ENCODE measurements at regions not wholly inside any gene's neighbourhood (a gene's known extent, or its start where the extent isn't known, plus 50 kb on each side); places are given as distances from the start of the nearest gene placed in this dataset.
"Not testable (repeated sequence)": the region's sequence is repeated elsewhere in the genome, so short reads cannot be mapped to it uniquely, and the experiment has no call there.

- intact Hi-C loops (cut with DNase I): no loop called here
- no peak for ATAC-seq
- no peak for DNase-seq (ENCODE audit: low spot score)
Observed at GRCh38 chr2:63681896-63682295, 93.1 kb downstream of the MDH1 start.

- intact Hi-C loops (cut with DNase I): no loop called here
- ATAC-seq: peak; percentile 46
- DNase-seq (ENCODE audit: low spot score): no peak
Observed at GRCh38 chr2:63692002-63692606, 103.3 kb downstream of the MDH1 start.

GRCh38 chr2:63695583-63695982, 106.8 kb downstream of the MDH1 start:
- no peak for ATAC-seq
- intact Hi-C loops (cut with DNase I): no loop called here
- no peak for DNase-seq (ENCODE audit: low spot score)

DNA sequence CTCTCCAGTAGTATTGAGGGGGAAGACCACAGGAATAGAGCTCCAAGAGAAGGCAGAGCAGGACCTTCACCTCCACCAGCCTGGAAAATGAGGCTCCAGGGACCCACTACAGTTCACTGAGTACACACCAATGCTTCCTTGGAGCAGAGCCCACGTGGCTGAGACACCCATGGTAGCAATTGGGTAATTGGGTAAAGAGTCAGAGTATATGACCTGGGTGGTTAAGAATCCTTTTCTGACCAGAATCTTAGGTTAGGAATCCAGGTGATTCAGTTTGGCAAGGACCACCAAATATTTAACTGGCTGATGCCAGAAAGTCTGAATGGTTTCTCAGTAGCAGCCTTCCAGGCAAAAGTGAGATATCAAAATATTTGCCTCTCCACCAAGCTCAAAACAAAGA, 107.7 kb downstream of the MDH1 start:
- no peak for ATAC-seq
- no peak for DNase-seq (ENCODE audit: low spot score)
- intact Hi-C loops (cut with DNase I): no loop called here

DNA sequence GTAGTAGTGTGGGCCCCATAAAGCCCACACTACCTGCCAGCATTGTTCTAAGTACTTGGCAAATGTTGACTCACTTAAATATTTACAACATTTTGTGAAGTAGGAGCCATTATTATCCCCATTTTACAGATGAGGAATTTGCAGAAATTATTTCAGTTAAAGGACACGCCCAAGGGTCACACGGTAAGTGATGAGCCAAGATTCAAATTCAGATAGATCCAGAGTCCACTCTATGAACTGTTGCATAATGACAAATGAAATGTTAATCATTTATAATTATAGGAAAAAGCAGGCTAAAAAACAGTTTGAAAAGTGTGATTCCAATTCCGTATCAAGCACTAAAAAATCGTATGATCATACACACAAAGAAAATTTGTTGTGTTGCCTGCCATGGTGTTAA, 108.4 kb downstream of the MDH1 start:
- DNase-seq (ENCODE audit: low spot score): no peak
- ATAC-seq: no peak
- intact Hi-C loops (cut with DNase I): no loop called here

GRCh38 chr2:63698786-63699548, 110.2 kb downstream of the MDH1 start:
- DNase-seq (ENCODE audit: low spot score): no peak
- peak; percentile 98 for ATAC-seq
- intact Hi-C loops (cut with DNase I): no loop called here

- no peak for ATAC-seq
- DNase-seq (ENCODE audit: low spot score): no peak
- intact Hi-C loops (cut with DNase I): no loop called here
Observed at GRCh38 chr2:63699549-63699839, 110.7 kb downstream of the MDH1 start.

GRCh38 chr2:63700271-63700670, 111.5 kb downstream of the MDH1 start:
- intact Hi-C loops (cut with DNase I): no loop called here
- ATAC-seq (no peak), DNase-seq (ENCODE audit: low spot score) (no peak)

- DNase-seq (ENCODE audit: low spot score): no peak
- ATAC-seq: no peak
- intact Hi-C loops (cut with DNase I): no loop called here
Observed at GRCh38 chr2:63701406-63701805, 112.6 kb downstream of the MDH1 start.

- DNase-seq (ENCODE audit: low spot score); intact Hi-C loops (cut with DNase I); ATAC-seq: not testable (repeated sequence)
Observed at GRCh38 chr2:63706084-63706483, 117.3 kb downstream of the MDH1 start.

GRCh38 chr2:63710732-63711131, 122.0 kb downstream of the MDH1 start:
- ATAC-seq (no peak), DNase-seq (ENCODE audit: low spot score) (no peak)
- intact Hi-C loops (cut with DNase I): no loop called here

DNA sequence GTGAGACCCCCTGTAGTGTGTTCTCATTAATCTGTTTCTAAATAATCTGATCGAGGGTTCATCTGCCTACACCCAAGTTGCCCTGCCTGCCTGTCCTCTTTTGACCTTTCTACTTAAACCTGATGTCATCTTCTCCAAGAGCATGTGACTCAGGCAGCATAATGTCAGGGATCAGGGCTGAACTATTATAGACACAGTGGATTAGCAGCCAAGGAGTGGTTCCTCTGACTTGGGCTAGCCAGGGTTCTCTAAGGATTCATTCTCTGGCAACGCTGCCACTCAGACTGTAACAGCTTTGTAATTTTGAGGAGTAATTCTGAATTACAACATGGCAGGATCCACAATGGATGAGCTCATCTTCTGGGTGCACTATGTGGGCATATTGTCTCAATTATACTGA, 124.0 kb downstream of the MDH1 start:
- ATAC-seq (peak; percentile 36), DNase-seq (ENCODE audit: low spot score) (no peak)
- intact Hi-C loops (cut with DNase I): no loop called here

DNA sequence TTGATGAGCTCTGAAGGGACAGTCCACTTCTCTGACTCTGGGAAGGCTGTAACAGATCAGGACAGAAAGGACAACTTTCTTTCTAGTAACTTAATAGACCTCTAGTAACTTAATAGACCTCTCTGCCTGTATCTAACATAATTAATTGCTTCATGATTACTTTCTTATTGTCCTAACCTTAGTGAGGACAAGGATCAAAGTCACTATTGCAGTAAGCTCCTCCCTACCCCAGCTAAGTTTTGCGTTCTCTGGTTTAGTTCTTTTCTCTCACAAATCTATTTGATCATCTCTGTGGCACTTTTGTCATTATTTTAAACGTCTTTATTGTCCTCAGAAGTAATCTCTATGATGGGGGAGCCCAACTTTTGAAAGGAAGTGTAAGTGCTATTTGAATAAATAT, 125.5 kb upstream of the UGP2 start:
- intact Hi-C loops (cut with DNase I): no loop called here
- no peak for ATAC-seq
- no peak for DNase-seq (ENCODE audit: low spot score)

DNA sequence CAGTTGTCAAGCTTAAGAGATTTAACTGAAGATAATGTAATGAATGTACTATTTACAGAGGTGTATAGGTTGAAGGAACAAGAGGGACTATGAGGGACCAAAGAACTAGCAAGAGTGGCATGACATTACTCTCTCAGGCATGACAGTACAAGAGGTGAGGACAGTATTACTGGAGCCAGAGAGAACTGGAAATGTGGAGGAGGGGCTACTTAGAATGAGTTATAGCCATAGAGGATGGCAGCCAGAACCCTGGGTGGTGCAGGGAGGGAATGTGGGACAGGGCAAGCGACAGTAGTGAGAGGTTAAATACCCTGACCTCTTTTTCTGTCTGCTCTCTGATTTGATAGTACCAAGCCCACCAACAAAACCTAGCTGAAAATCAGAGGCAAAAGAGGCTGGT, 122.6 kb upstream of the UGP2 start:
- ATAC-seq (no peak), DNase-seq (ENCODE audit: low spot score) (no peak)
- intact Hi-C loops (cut with DNase I): no loop called here

GRCh38 chr2:63721082-63721424, 120.6 kb upstream of the UGP2 start:
- no peak for DNase-seq (ENCODE audit: low spot score)
- ATAC-seq: no peak
- intact Hi-C loops (cut with DNase I): no loop called here

GRCh38 chr2:63722284-63722683, 119.4 kb upstream of the UGP2 start:
- intact Hi-C loops (cut with DNase I); DNase-seq (ENCODE audit: low spot score); ATAC-seq: not testable (repeated sequence)

GRCh38 chr2:63723709-63724108, 118.0 kb upstream of the UGP2 start:
- ATAC-seq (no peak), DNase-seq (ENCODE audit: low spot score) (no peak)
- intact Hi-C loops (cut with DNase I): no loop called here

- DNase-seq (ENCODE audit: low spot score); intact Hi-C loops (cut with DNase I); ATAC-seq: not testable (repeated sequence)
Observed at GRCh38 chr2:63725212-63725611, 116.5 kb upstream of the UGP2 start.

DNA sequence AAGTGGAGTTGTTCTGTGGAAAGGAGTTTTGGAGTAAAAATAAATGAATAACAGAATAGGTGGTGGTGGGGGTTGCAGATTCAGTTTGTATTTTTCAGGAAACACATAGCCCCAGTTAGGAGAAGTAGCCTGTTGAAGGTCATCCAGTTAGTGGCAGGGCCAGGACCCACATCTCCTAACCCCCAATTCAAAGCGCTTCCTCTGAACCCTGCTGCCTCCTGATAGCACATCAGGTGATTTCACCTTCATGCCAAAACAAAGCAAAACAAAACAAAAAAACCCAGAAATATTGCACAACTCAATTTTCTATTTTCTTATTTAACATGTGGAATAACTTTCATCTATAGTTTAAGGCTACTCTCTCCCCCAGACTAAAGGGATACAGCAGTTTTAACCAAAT, 112.3 kb upstream of the UGP2 start:
- intact Hi-C loops (cut with DNase I): no loop called here
- ATAC-seq (no peak), DNase-seq (ENCODE audit: low spot score) (no peak)

- ATAC-seq: no peak
- no peak for DNase-seq (ENCODE audit: low spot score)
- intact Hi-C loops (cut with DNase I): no loop called here
Observed at GRCh38 chr2:63729831-63730230, 111.9 kb upstream of the UGP2 start.

DNA sequence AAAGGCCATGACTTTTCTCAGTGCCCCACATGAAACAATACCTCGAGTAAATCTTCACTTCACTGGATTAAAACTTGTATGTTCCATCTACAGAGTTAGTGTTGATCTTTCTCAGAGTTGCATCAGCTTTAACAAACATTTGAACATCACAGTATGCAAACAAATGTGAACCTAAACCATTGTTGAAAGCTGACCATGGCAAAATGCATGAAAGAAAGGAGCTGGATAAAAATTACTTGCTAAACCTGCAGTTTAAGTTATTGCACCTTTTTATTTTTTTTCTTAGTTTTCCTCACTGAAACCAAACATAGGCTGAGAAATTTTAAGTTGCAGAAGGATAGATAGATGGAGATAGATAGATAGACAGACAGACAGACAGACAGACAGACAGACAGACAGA, 107.2 kb upstream of the UGP2 start:
- ATAC-seq (no peak), DNase-seq (ENCODE audit: low spot score) (no peak)
- intact Hi-C loops (cut with DNase I): no loop called here
